ENCODE measurements at regions not wholly inside any gene's neighbourhood (a gene's known extent, or its start where the extent isn't known, plus 50 kb on each side); places are given as distances from the start of the nearest gene placed in this dataset.
A peak's percentile ranks its signal among the peaks of the same experiment; 100 is the strongest.

GRCh38 chr5:108681079-108681921 is 66.4 kb upstream of the FER start (continued):
- TF ChIP-seq SIX5 (IDR thresholded peaks at IDR 0.05; ENCODE audit: low read depth, low read length, severe bottlenecking) (no peak), EGR1 (IDR thresholded peaks at IDR 0.05; ENCODE audit: borderline replicate concordance in 1 of 2, low read depth in 2 of 2, low read length in 2 of 2) (no peak), RAD21 (IDR thresholded peaks at IDR 0.05; ENCODE audit: insufficient read depth, low read depth, low read length) (peak; percentile 100), ZBED1 (IDR thresholded peaks at IDR 0.05; ENCODE audit: borderline replicate concordance) (no peak), YY1 (IDR thresholded peaks at IDR 0.05; ENCODE audit: low read depth, low read length) (peak; percentile 66)

DNA sequence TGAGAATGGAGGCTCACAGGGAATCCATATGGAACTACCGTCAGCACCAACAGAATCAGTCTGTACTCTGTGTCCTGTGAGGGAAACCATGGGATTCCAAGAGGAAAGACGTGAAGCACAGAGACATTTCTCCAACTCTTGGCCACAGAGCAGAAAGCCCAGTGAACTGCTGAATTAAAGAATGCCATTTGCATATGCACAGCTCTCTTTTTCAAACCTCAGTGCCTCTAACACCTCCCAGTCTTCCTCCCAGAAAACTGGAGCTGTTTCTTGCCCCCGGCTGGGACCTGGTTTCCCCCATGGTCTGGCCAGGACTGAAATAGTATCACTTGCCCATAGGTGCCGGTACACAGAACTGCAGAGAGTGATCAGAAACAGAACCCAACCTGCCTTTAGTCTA is 69.6 kb upstream of the FER start:
- ChIA-PET CTCF (interaction anchor here (1.0 kb wide), 1 partner anchor 36 kb away, joined by 3 read pairs; no protein-coding TSS in a partner anchor), SMC1A (ENCODE audit: uncharacterized antibody, unreplicated experiment) (interaction anchor here (1.2 kb wide), 1 partner anchor 751 kb away, joined by 3 read pairs; no protein-coding TSS in a partner anchor), POLR2A (no interaction called here), RAD21 (ENCODE audit: unreplicated experiment) (interaction anchor here (0.8 kb wide), 1 partner anchor 9 kb away, joined by 3 read pairs; no protein-coding TSS in a partner anchor)
- Histone ChIP-seq H3K4me1 (ENCODE audit: control insufficient read depth, insufficient read depth, low read length) (peaks cover 3% of the 10 kb centered on the region; the same call in 1 of the 2 replicates), H3K36me3 (ENCODE audit: control insufficient read depth in 2 of 2, insufficient read depth in 2 of 2, low read length in 1 of 2) (no peaks in the 10 kb centered on the region), H3K4me3 (no peak overlapping the region), H2AFZ (ENCODE audit: control insufficient read depth, low read depth, low read length) (no peak overlapping the region), H3K4me2 (ENCODE audit: control insufficient read depth, insufficient read depth) (no peak overlapping the region), H3K27me3 (replicated peaks in 1 of 2; ENCODE audit: control insufficient read depth in 2 of 2, insufficient read depth in 2 of 2, low read length in 1 of 2) (no peaks in the 10 kb centered on the region), H4K20me1 (ENCODE audit: control insufficient read depth, insufficient read depth) (no peaks in the 10 kb centered on the region), H3K27ac (ENCODE audit: control insufficient read depth, insufficient read depth) (no peak overlapping the region), H3K9me3 (replicated peaks; ENCODE audit: control insufficient read depth, insufficient read depth, low read length) (no peaks in the 10 kb centered on the region), H3K9ac (ENCODE audit: control insufficient read depth, insufficient read depth, low read length) (no peak overlapping the region), H3K79me2 (ENCODE audit: control insufficient read depth, insufficient read depth, low read length) (no peaks in the 10 kb centered on the region)
- DNase-seq (ENCODE audit: low read depth, low spot score): no peak
- BruUV-seq (replicated peaks): no TSS peak
- no peak for ATAC-seq
- in situ Hi-C loops (cut with MboI): no loop called here
- FAIRE-seq: no peak
- intact Hi-C loops (cut with micrococcal nuclease; ENCODE audit: unreplicated experiment): loop anchor here (5.0 kb wide), 1 partner anchor 156 kb away; no protein-coding TSS in a partner anchor
- WGBS (ENCODE audit: insufficient coverage, insufficient replicate concordance, low lambda C conversion rate, missing lambda C conversion rate): 81% methylated on average over 4 of the region's 4 CpGs
- TF ChIP-seq TCF12 (IDR thresholded peaks at IDR 0.05; ENCODE audit: low read depth, low read length) (no peak), LARP7 (IDR thresholded peaks at IDR 0.05) (no peak), TAF1 (IDR thresholded peaks at IDR 0.05; ENCODE audit: borderline replicate concordance, low read depth, low read length) (no peak), BCL3 (IDR thresholded peaks at IDR 0.05; ENCODE audit: borderline replicate concordance, insufficient read depth, low read depth, low read length, poor library complexity, severe bottlenecking) (no peak), POLR2AphosphoS5 (IDR thresholded peaks at IDR 0.05; ENCODE audit: low read length) (no peak), YBX1 (IDR thresholded peaks at IDR 0.05) (no peak), RFX5 (IDR thresholded peaks at IDR 0.05; ENCODE audit: low read depth, low read length) (no peak), SUPT20H (IDR thresholded peaks at IDR 0.05; ENCODE audit: borderline replicate concordance, control insufficient read depth, low read depth, low read length) (no peak), SRF (IDR thresholded peaks at IDR 0.05; ENCODE audit: low read depth in 2 of 2, low read length in 2 of 2) (no peak), BACH1 (IDR thresholded peaks at IDR 0.05; ENCODE audit: borderline replicate concordance) (no peak), RELA (IDR thresholded peaks at IDR 0.05; ENCODE audit: borderline replicate concordance, partially characterized antibody) (no peak)
- TF ChIP-seq, protein P1, sequence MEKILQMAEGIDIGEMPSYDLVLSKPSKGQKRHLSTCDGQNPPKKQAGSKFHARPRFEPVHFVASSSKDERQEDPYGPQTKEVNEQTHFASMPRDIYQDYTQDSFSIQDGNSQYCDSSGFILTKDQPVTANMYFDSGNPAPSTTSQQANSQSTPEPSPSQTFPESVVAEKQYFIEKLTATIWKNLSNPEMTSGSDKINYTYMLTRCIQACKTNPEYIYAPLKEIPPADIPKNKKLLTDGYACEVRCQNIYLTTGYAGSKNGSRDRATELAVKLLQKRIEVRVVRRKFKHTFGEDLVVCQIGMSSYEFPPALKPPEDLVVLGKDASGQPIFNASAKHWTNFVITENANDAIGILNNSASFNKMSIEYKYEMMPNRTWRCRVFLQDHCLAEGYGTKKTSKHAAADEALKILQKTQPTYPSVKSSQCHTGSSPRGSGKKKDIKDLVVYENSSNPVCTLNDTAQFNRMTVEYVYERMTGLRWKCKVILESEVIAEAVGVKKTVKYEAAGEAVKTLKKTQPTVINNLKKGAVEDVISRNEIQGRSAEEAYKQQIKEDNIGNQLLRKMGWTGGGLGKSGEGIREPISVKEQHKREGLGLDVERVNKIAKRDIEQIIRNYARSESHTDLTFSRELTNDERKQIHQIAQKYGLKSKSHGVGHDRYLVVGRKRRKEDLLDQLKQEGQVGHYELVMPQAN (conservative IDR thresholded peaks at IDR 0.05): no peak
- TF ChIP-seq, protein P2, sequence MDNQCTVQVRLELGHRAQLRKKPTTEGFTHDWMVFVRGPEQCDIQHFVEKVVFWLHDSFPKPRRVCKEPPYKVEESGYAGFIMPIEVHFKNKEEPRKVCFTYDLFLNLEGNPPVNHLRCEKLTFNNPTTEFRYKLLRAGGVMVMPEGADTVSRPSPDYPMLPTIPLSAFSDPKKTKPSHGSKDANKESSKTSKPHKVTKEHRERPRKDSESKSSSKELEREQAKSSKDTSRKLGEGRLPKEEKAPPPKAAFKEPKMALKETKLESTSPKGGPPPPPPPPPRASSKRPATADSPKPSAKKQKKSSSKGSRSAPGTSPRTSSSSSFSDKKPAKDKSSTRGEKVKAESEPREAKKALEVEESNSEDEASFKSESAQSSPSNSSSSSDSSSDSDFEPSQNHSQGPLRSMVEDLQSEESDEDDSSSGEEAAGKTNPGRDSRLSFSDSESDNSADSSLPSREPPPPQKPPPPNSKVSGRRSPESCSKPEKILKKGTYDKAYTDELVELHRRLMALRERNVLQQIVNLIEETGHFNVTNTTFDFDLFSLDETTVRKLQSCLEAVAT (IDR thresholded peaks at IDR 0.05): no peak

All from GM12878 (cell line).